SU-DHL-6 (cell line): ENCODE measurements at regions not wholly inside any gene's neighbourhood (a gene's known extent, or its start where the extent isn't known, plus 50 kb on each side); places are given as distances from the start of the nearest gene placed in this dataset.

ENCODE experiments used
- CTCF ChIP-seq: fragments of 200-600 bp; sonication (generic); IDR thresholded peaks from one replicate; pipeline ENCODE4 v1.5.1; 2017; ENCODE audit warnings: antibody characterized with exemption, mild to moderate bottlenecking, low read length, moderate library complexity; ENCODE audit not compliant: insufficient read depth, poor library complexity, severe bottlenecking
- EZH2phosphoT487 ChIP-seq: fragments of 200-600 bp; sonication (generic), shearing (Covaris generic); conservative IDR thresholded peaks from 2 replicates; pipeline ENCODE4 v1.6.1; 2018; ENCODE audit warnings: mild to moderate bottlenecking, antibody characterized with exemption, low read length, moderate library complexity, mixed read lengths

DNA sequence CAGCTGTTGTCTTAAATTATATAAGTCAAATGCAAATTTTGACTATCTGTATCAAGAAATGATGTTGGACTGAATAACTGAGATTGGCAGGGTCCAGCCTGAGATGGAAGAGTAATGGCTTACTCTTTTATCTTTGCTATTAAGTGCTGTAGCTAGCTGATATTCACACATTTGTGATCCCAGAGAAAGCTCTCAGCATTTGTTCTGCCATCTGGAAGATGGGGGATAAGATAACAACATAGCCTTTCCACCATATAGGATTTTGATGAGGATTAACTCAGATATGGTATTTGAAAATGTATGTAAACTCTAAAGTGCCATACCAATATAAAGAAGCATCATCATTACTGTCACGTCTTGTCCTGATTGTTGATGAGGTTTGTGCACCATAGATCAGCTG, 1063.2 kb upstream of the TENM4 start:
- TF ChIP-seq CTCF (no peak), EZH2phosphoT487 (no peak)
